Islet of Langerhans (tissue), 1 donor: ENCODE measurements at regions not wholly inside any gene's neighbourhood (a gene's known extent, or its start where the extent isn't known, plus 50 kb on each side); places are given as distances from the start of the nearest gene placed in this dataset.
A peak's percentile ranks its signal among the peaks of the same experiment; 100 is the strongest.
"Not testable (repeated sequence)": the region's sequence is repeated elsewhere in the genome, so short reads cannot be mapped to it uniquely, and the experiment has no call there.

ENCODE experiments used
- FAIRE-seq: peaks from one replicate; lab custom pipeline; 2011; peaks lifted over from hg19 to GRCh38; lab: Jason Lieb, UNC

DNA sequence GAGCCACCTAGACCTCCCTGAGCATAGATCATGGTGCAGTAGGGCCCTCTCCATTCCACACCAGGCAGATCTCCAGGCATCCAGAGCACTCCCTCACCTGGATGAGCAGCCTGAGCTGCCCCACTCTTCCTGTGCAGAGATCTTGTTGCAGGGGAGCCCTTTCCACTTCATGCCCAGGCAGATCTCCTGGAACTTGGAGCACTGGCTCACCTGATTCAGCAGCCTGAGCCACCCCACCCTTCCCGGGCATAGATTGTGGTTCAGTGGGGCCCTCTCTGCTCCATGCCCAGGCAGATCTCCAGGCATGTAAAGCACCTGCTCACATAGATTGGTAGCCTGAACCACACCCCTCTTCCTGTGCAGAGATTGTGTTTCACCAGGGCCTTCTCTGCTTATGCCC is 78.0 kb downstream of the SEC16B start:
- FAIRE-seq: no peak

- no peak for FAIRE-seq
These were observed 79.4 kb downstream of the SEC16B start for GRCh38 chr1:177890479-177890878.

- FAIRE-seq: no peak
These were observed 85.3 kb downstream of the SEC16B start for GRCh38 chr1:177884479-177885021.

- FAIRE-seq: no peak
These were observed 86.3 kb downstream of the SEC16B start for GRCh38 chr1:177883581-177883980.

DNA sequence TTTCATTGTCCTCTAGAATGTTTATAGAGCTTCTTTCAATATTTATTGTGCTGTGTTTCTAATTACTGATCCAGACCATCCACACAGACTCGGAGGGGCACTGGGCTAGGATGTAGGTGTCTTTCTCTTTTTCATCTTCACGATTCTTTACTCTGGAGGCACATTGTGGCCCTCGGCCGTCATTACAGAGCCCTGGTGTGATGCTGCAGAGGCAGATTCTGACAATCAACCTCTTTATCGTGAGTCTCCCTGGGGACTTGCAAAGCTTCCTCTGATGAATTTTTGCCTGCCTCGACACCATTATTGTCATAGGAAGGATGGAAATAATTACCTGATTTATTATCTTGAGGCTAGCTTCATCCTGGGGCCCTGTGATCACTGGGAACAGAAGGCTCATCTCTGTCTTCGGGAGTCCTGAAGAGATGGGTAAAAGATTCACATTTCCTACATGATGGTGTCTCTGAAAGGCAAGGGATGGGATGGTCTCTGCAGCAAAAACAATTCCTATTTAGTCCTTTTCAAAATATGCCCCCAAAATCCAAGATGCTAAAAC is 89.4 kb downstream of the SEC16B start:
- no peak for FAIRE-seq

DNA sequence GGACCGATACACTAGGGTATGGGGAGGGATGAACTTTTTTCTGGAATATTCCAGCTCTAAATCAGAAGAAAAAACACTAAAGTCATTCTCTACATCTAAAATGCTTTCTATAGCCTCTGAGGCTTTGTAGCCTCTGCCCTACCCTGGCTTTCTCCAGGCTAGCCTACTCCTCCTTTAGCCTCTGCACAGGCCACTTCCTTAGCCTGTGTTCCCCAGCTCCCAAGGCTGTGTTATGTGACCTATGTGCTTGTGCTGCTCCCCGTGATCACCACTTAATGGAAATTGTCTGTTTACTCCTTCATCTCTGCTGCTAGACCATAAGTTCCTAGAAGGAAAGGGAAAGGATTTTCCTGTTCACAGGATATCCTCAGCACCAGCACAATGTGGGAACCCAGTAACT is 92.8 kb downstream of the SEC16B start:
- FAIRE-seq: no peak

DNA sequence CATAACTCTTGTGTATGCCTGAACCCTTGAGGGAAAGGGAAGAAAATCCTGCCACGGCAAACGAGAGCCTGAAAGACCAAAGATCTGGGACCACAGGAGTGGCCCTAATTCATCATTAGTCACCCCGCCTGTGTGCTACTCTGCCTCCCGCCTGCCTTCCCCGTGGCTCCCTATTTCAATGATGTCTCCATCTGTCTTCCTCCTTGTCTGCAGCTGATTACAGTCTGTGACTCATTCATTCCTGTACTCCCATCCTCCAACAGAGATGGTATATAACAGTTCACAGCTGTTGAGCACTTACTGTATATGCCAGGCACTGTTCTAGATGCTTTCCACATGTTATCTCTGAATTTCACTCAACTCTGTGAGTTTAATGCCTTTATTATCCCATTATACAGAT is 96.6 kb downstream of the SEC16B start:
- FAIRE-seq: no peak

DNA sequence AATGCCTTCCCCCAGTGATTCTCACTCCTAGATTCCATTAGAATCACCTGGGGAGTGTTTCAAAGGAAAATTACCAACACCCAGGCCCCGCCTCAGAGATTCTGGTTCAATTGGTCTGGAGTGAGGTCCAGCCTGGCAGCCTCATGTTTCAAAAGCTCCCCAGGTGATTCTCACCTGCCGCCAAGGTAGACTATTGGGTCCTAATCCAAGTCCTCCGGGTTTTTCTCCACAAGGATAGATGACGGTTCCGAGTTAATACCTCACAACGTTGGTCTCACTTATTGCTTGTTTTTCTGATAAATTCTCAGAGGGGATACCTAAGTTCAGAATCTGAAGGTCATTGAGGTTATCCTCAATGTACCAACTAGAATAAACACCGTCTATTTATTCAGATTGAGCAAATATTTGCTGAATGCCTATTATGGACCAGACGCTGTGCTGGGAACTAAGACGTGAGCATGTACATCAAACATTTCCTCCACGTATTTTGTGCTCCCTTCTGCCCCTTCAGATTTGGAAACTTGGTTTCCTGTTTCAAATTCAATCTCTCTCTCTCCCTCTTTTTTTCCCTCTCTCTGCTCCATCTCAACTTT is 97.5 kb downstream of the SEC16B start:
- no peak for FAIRE-seq

- no peak for FAIRE-seq
These were observed 98.1 kb downstream of the SEC16B start for GRCh38 chr1:177871613-177872307.

DNA sequence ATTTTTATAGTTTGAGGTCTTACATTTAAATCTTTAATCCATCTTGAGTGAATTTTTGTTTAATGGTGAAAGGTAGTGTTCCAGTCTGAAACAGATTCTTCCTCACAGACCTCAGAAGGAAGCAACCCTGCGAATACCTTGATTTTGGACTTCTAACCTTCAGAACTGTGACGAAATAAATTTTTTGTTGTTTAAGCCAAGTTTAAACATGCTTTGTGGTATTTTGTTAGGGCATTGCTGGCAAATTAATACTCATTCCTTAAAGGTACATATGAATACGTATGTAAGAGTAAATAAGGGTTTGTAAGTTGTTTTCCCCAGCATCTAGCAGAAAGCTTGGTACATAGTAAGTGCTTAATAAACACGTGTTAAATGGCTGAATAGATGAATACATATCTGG is 100.3 kb downstream of the SEC16B start:
- no peak for FAIRE-seq

GRCh38 chr1:177869011-177869410 is 100.8 kb downstream of the SEC16B start:
- not testable (repeated sequence) for FAIRE-seq

GRCh38 chr1:177865807-177866206 is 104.1 kb downstream of the SEC16B start:
- no peak for FAIRE-seq

DNA sequence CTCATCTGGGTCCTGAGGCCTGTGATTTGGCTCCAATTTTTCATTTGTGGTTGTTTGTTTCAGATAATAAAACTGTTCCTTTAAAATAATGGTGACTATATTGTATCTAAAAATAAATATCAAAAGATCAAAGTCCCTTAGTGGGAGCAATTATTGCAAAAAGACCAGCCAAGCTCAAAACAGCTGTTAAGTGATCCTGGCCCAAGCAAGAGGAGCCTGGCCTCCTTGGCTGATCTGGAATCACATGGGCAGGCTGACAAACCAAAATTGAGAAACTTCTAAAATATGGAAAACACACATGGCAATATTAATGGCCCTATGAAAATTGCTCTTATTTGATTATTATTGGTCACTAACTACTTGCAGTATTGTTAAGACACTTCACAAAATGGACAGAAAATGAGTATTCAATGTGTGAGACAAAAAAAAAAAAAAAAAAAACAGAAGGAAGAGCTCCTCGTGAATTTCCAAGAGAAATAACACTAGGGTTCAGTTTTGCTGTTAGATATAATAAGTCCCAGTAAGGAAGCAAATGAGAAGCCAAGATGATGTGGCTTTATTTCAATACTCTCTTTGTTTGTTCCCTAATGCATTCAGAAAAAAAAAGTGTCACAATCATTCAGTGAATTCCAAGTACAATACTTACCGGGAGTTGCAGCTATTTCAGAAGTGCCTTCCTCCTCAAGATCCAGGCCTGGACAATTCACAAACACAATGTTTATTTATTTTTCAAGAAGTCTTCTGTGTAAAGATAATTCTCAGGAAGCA is 105.1 kb downstream of the SEC16B start:
- FAIRE-seq: peak; percentile 38

GRCh38 chr1:177863796-177864195 is 106.1 kb downstream of the SEC16B start:
- FAIRE-seq: no peak

DNA sequence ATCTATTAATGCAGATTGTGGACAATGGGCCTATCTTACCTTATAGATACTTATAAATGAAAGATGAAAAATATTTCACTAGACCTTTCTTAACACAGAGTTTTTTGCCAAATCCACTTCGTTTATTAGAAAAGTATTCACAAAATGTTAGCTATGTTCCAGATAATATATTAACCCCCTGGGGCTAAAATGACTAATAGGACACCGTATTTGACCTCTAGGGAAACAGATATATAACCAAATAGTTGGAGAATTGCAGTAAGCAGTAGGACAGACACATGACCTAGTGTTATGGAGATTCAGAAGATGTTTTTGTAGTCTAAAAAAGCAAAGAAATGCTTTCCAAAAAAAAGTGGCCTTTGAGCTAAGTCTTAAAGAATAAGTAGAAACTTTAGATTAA is 106.9 kb downstream of the SEC16B start:
- no peak for FAIRE-seq

GRCh38 chr1:177859572-177859971 is 110.3 kb downstream of the SEC16B start:
- no peak for FAIRE-seq

GRCh38 chr1:177858332-177858821 is 111.5 kb downstream of the SEC16B start:
- FAIRE-seq: peak; percentile 73

DNA sequence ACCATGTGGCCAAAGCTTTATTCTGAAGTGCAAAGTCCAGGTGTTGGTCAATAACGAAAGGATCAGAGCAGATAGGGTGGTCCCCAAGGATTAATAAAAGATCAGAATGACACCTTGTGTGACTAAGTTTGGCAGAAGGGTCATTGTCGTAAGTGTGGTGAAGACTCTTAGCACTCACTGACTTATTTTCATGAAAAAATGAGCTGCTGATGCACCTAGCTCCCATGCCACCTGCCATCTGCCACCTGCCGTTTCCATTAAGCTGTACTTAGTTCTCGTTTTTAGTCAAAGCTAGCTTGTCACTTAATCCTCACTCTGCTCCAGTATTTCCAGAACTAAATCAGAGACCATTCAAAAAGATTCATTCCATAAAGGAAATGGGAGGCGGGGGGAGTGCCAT is 112.6 kb downstream of the SEC16B start:
- peak; percentile 27 for FAIRE-seq

- FAIRE-seq: no peak
These were observed 114.9 kb downstream of the SEC16B start for GRCh38 chr1:177854951-177855350.

- FAIRE-seq: no peak
These were observed 120.1 kb downstream of the SEC16B start for GRCh38 chr1:177849579-177850290.

DNA sequence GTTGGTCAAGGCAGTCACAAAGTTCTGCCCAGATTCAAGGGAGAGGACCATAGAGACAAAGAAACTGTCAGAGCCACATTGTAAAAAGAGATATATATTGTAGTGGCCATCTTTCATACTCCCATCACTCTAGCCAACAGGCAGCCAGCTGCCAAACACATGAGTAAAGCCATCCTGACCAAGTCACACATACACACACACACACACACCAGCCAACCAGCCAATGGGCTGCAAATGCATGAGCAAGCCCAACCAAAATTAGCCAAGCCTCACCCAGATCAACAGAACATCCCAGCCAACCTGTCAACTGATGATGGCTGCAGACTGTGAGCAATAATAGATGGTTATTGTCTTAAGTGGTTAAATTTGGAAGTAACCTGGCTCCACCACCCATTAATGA is 120.7 kb downstream of the SEC16B start:
- no peak for FAIRE-seq

DNA sequence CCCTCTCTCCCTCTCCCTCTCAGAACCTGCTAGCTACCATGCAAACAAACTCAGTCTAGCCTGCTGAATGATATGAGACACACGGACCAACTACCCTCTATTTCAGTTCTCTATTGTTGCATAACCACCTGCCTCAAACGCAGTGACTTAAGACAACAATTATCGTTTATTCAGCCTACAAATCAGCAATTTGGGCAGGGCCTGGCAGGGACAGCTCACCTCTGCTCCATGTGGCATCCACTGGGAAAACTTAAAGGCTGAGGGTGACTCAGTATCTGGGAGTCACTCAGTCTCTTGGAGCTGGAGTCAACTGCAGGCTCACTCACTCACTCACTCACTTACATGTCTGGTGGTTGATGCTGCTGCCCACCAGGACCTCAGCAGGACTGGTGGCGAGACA is 121.3 kb downstream of the SEC16B start:
- no peak for FAIRE-seq
